Breast epithelium (tissue), 4 donors: ENCODE measurements at regions not wholly inside any gene's neighbourhood (a gene's known extent, or its start where the extent isn't known, plus 50 kb on each side); places are given as distances from the start of the nearest gene placed in this dataset.
"Not testable (repeated sequence)": the region's sequence is repeated elsewhere in the genome, so short reads cannot be mapped to it uniquely, and the experiment has no call there.

Experiments
- DNase-seq, 2 donors: peaks; one replicate each; pipeline ENCODE4 v3.0.0-alpha.2; 2019; ENCODE audit warnings: low spot score in 2 of 2
- H3K27ac ChIP-seq, 2 donors: fragments of 200-600 bp; sonication (generic) in 1 of 2; one replicate each; pipeline ENCODE4 v1.5.1; 2016 to 2019; ENCODE audit warnings: mild to moderate bottlenecking in 1 of 2
- H3K27me3 ChIP-seq, 2 donors: fragments of 200-600 bp; sonication (generic) in 1 of 2; one replicate each; pipeline versions ENCODE4 v1.5.1 to v1.6.0; 2017 to 2019; ENCODE audit warnings: control low read depth in 1 of 2, mild to moderate bottlenecking in 1 of 2
- H3K36me3 ChIP-seq: fragments of 200-600 bp; one replicate; pipeline ENCODE4 v1.5.1; 2019
- H3K4me1 ChIP-seq, 2 donors: fragments of 200-600 bp; sonication (generic); one replicate each; pipeline ENCODE4 v1.5.1; 2016 to 2019; ENCODE audit warnings: control low read depth in 1 of 2
- H3K4me3 ChIP-seq, 3 donors: fragments of 200-600 bp; sonication (generic); 1 replicate in 2 of 3; 2 replicates in 1 of 3; pipeline ENCODE4 v1.5.1; 2016 to 2019; ENCODE audit warnings: mild to moderate bottlenecking in 3 of 3, moderate library complexity in 2 of 3
- H3K9me3 ChIP-seq, 2 donors: fragments of 200-600 bp; sonication (generic) in 1 of 2; one replicate each; pipeline ENCODE4 v1.5.1; 2016 to 2019; ENCODE audit warnings: control low read depth in 1 of 2
- POLR2A ChIP-seq: fragments of 450-650 bp; IDR thresholded peaks from one replicate; pipeline ENCODE4 v1.6.1; 2016; ENCODE audit warnings: antibody characterized with exemption, mild to moderate bottlenecking, moderate library complexity
- POLR2AphosphoS5 ChIP-seq, 3 donors: sonication (generic); formaldehyde crosslinking; IDR thresholded peaks; one replicate each; pipeline ENCODE4 v1.6.1; 2017; ENCODE audit warnings: antibody characterized with exemption in 3 of 3
- intact Hi-C: fragments of 100-400 bp; cut with DNase I; formaldehyde crosslinking; loops from one replicate; pipeline ENCODE4 v1.15.1; 2023; ENCODE audit warnings: low total_unique reads
- TF ChIP-seq, protein P1 (sequence below), 3 donors: fragments of 450-650 bp; IDR thresholded peaks; one replicate each; pipeline ENCODE4 v1.5.1; 2016 to 2017; ENCODE audit warnings: antibody characterized with exemption in 3 of 3, mild to moderate bottlenecking in 3 of 3, moderate library complexity in 3 of 3

GRCh38 chr20:60101201-60101890, 143.1 kb downstream of the CDH26 start:
- no peak overlapping the region for H3K27ac ChIP-seq
- intact Hi-C loops = no loop called here
- no peaks in the 10 kb centered on the region for H3K9me3 ChIP-seq
- no peaks in the 10 kb centered on the region for H3K4me1 ChIP-seq
- H3K4me3 ChIP-seq = no peak overlapping the region
- H3K27me3 ChIP-seq = no peaks in the 10 kb centered on the region
- TF ChIP-seq, protein P1, sequence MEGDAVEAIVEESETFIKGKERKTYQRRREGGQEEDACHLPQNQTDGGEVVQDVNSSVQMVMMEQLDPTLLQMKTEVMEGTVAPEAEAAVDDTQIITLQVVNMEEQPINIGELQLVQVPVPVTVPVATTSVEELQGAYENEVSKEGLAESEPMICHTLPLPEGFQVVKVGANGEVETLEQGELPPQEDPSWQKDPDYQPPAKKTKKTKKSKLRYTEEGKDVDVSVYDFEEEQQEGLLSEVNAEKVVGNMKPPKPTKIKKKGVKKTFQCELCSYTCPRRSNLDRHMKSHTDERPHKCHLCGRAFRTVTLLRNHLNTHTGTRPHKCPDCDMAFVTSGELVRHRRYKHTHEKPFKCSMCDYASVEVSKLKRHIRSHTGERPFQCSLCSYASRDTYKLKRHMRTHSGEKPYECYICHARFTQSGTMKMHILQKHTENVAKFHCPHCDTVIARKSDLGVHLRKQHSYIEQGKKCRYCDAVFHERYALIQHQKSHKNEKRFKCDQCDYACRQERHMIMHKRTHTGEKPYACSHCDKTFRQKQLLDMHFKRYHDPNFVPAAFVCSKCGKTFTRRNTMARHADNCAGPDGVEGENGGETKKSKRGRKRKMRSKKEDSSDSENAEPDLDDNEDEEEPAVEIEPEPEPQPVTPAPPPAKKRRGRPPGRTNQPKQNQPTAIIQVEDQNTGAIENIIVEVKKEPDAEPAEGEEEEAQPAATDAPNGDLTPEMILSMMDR (IDR thresholded peaks at IDR 0.05) = no peak
- TF ChIP-seq POLR2AphosphoS5 (IDR thresholded peaks at IDR 0.05) = no peak
- TF ChIP-seq POLR2A = no peak
- no peak for DNase-seq
- no peaks in the 10 kb centered on the region for H3K36me3 ChIP-seq

DNA sequence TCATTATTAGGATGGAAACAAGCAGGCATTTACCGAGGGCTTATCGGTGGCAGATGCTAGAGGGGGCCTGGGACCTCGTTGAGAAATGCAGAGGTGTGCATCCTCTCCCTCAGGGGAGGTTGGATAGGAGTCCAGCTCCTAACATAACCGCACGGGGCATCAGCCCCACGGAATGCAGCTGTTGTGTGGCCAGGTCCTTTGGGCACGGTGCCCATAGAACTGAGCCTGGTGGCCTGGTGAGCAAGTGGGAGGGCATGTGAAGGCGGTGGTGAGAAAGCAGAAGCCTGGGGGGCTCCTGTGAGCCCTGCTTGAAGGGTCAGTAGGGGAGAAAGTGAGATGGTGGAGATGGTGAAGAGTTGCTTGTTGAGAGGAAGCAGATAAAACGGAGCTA, 143.7 kb downstream of the CDH26 start:
- no peak overlapping the region for H3K4me3 ChIP-seq
- no peak for TF ChIP-seq POLR2AphosphoS5 (IDR thresholded peaks at IDR 0.05)
- TF ChIP-seq, protein P1 (IDR thresholded peaks at IDR 0.05) = no peak
- no peaks in the 10 kb centered on the region for H3K9me3 ChIP-seq
- no peaks in the 10 kb centered on the region for H3K36me3 ChIP-seq
- H3K4me1 ChIP-seq = no peaks in the 10 kb centered on the region
- no peak overlapping the region for H3K27ac ChIP-seq
- H3K27me3 ChIP-seq = no peaks in the 10 kb centered on the region
- DNase-seq = no peak
- intact Hi-C loops = no loop called here

GRCh38 chr20:60102665-60103210, 144.5 kb downstream of the CDH26 start:
- TF ChIP-seq POLR2AphosphoS5 (IDR thresholded peaks at IDR 0.05) = no peak
- TF ChIP-seq POLR2A = no peak
- TF ChIP-seq, protein P1 (IDR thresholded peaks at IDR 0.05) = no peak
- intact Hi-C loops = no loop called here
- no peaks in the 10 kb centered on the region for H3K4me1 ChIP-seq
- H3K27me3 ChIP-seq = no peaks in the 10 kb centered on the region
- no peak for DNase-seq
- no peaks in the 10 kb centered on the region for H3K36me3 ChIP-seq
- H3K9me3 ChIP-seq = no peaks in the 10 kb centered on the region
- H3K4me3 ChIP-seq = no peak overlapping the region
- H3K27ac ChIP-seq = no peak overlapping the region

- no peak for DNase-seq
- Histone ChIP-seq H3K27ac (no peak overlapping the region), H3K4me3 (no peak overlapping the region), H3K4me1 (no peaks in the 10 kb centered on the region), H3K27me3 (no peaks in the 10 kb centered on the region), H3K9me3 (no peaks in the 10 kb centered on the region), H3K36me3 (no peaks in the 10 kb centered on the region)
- TF ChIP-seq, protein P1 (IDR thresholded peaks at IDR 0.05) = no peak
- TF ChIP-seq POLR2A = no peak
- TF ChIP-seq POLR2AphosphoS5 (IDR thresholded peaks at IDR 0.05) = no peak
- intact Hi-C loops = no loop called here
Measured at GRCh38 chr20:60104993-60105803, 147.0 kb downstream of the CDH26 start.

DNA sequence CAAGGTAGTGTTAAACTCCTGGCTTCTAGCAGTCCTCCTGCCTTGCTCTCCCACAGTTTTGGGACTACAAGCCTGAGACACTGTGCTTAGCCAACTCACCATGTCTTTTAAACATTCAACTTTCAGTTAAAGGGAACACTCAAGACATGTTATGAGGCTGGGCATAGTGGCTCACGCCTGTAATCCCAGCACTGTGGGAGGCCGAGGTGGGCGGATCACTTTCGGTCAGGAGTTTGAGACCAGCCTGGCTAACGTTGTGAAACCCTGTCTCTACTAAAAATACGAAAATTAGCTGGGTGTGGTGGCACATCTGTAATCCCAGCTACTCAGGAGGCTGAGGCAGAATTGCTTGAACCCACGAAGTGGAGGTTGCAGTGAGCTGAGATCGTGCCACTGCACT, 148.0 kb downstream of the CDH26 start:
- H3K27ac ChIP-seq, H3K27me3 ChIP-seq, DNase-seq, H3K9me3 ChIP-seq, H3K4me3 ChIP-seq, H3K36me3 ChIP-seq, intact Hi-C loops, H3K4me1 ChIP-seq: not testable (repeated sequence)
